K562 (cell line): ENCODE measurements at regions not wholly inside any gene's neighbourhood (a gene's known extent, or its start where the extent isn't known, plus 50 kb on each side); places are given as distances from the start of the nearest gene placed in this dataset.

Experiments
- ATAC-seq: fragments of 200-7000 bp; cut with Tn5 transposase; 3 replicates; pipeline ENCODE4 v1.9.1; 2020; ENCODE audit warnings: moderate library complexity
- BruUV-seq: library from RNA; stranded (reverse); fragments of 400-500 nt; replicated peaks from 2 replicates; lab custom pipeline; 2021; lab: Mats Ljungman, UMichigan
- CTCF ChIA-PET: fragments of 300-600 bp; formaldehyde crosslinking; extraction: SDS; loops from one replicate; lab custom pipeline; 2021; ENCODE audit warnings: low intra/inter-chr PET ratio; lab: Yijun Ruan, JAX
- POLR2A ChIA-PET: fragments of 300-600, 350-650 bp; sonication (Branson Sonifier 250); formaldehyde crosslinking; extraction: SDS; loops from one replicate; lab custom pipeline; 2021; ENCODE audit warnings: antibody characterized with exemption, inconsistent platforms; lab: Yijun Ruan, JAX
- DNase-seq, 4 experiments: peaks; one replicate each; pipeline versions ENCODE4 v3.0.0 to v3.0.0-alpha.2; 2011 to 2018; ENCODE audit warnings: low spot score in 3 of 4, mixed read lengths in 3 of 4; ENCODE audit errors: extremely low read depth in 1 of 4
- FAIRE-seq: peaks from 2 replicates; lab custom pipeline; 2011; peaks lifted over from hg19 to GRCh38; lab: Jason Lieb, UNC
- H2AFZ ChIP-seq: 2 replicates; pipeline ENCODE4 v1.6.0; 2011; ENCODE audit warnings: low read depth, low read length, control low read depth, inconsistent platforms
- H3K27ac ChIP-seq: fragments of 200-600 bp; 3 replicates; pipeline ENCODE4 v1.8.0; 2011; ENCODE audit warnings: low read depth, mild to moderate bottlenecking, control low read depth, inconsistent platforms, low read length, moderate library complexity, mixed read lengths; ENCODE audit errors: extremely low read depth
- H3K27me3 ChIP-seq, 2 experiments: fragments of 300-600 bp in 1 of 2; 2 replicates in 1 of 2; 3 replicates in 1 of 2; pipeline versions ENCODE4 v1.6.0 to v1.8.0; 2011; ENCODE audit warnings: inconsistent platforms in 2 of 2, low read length in 2 of 2, mild to moderate bottlenecking in 1 of 2, mixed read lengths in 1 of 2, moderate library complexity in 1 of 2; ENCODE audit not compliant: control insufficient read depth in 2 of 2, insufficient read depth in 2 of 2
- H3K36me3 ChIP-seq: fragments of 300-600 bp; 3 replicates; pipeline ENCODE4 v1.8.0; 2011; ENCODE audit warnings: mild to moderate bottlenecking, low read length, inconsistent platforms; ENCODE audit not compliant: control insufficient read depth, insufficient read depth
- H3K4me1 ChIP-seq, 2 experiments: fragments of 200-600 bp in 1 of 2; replicated peaks in 1 of 2; 2 replicates in 1 of 2; 3 replicates in 1 of 2; pipeline versions ENCODE4 v1.5.1 to v1.8.0; 2011; ENCODE audit warnings: inconsistent platforms in 2 of 2, low read length in 2 of 2, mild to moderate bottlenecking in 1 of 2, mixed read lengths in 1 of 2, moderate library complexity in 1 of 2; ENCODE audit not compliant: control insufficient read depth in 2 of 2, insufficient read depth in 2 of 2
- H3K4me2 ChIP-seq: 2 replicates; pipeline ENCODE4 v1.6.1; 2011; ENCODE audit warnings: low read length, control low read depth, inconsistent platforms, mixed read lengths; ENCODE audit not compliant: insufficient read depth
- H3K4me3 ChIP-seq: fragments of 200-600 bp; sonication (generic), shearing (Covaris generic); 2 replicates; pipeline ENCODE4 v1.5.1; 2016; ENCODE audit warnings: control low read depth, inconsistent platforms
- H3K79me2 ChIP-seq: fragments of 200-600 bp; 3 replicates; pipeline ENCODE4 v1.8.0; 2011; ENCODE audit warnings: low read length, inconsistent platforms; ENCODE audit not compliant: control insufficient read depth, insufficient read depth
- H3K9ac ChIP-seq, 2 experiments: 2 replicates each; pipeline versions ENCODE4 v1.6.0 to v1.6.1; 2011; ENCODE audit warnings: low read depth in 2 of 2, low read length in 2 of 2, control low read depth in 1 of 2, inconsistent platforms in 1 of 2, mild to moderate bottlenecking in 1 of 2, mixed read lengths in 1 of 2; ENCODE audit not compliant: insufficient read depth in 1 of 2
- H3K9me1 ChIP-seq: one replicate; pipeline ENCODE4 v1.6.0; 2011; ENCODE audit warnings: inconsistent platforms, mild to moderate bottlenecking, low read length, moderate library complexity; ENCODE audit not compliant: control insufficient read depth, insufficient read depth
- H3K9me3 ChIP-seq: replicated peaks from 2 replicates; pipeline ENCODE4 v1.5.1; 2011; ENCODE audit warnings: low read depth, low read length, inconsistent platforms; ENCODE audit not compliant: control insufficient read depth, insufficient read depth
- H4K20me1 ChIP-seq: replicated peaks from 2 replicates; pipeline ENCODE4 v1.6.1; 2011; ENCODE audit warnings: low read length, inconsistent platforms, mixed read lengths; ENCODE audit not compliant: control insufficient read depth, insufficient read depth
- BMI1 ChIP-seq: fragments of 150-350 bp; IDR thresholded peaks from 2 replicates; pipeline ENCODE4 v1.6.1; 2014; ENCODE audit warnings: low read length
- CBX5 ChIP-seq: IDR thresholded peaks from 2 replicates; pipeline ENCODE4 v1.6.1; 2014; ENCODE audit warnings: low read depth, borderline replicate concordance
- GTF2F1 ChIP-seq: IDR thresholded peaks from 2 replicates; pipeline ENCODE4 v1.6.1; 2011; ENCODE audit warnings: low read depth, low read length, improper control_type of control experiment
- HDAC3 ChIP-seq: fragments of 450-650 bp; IDR thresholded peaks from 2 replicates; pipeline ENCODE4 v1.6.1; 2018; ENCODE audit warnings: borderline replicate concordance, mild to moderate bottlenecking, moderate library complexity; ENCODE audit not compliant: partially characterized antibody
- ILF3 ChIP-seq: fragments of 450-650 bp; IDR thresholded peaks from 2 replicates; pipeline ENCODE4 v1.6.1; 2018; ENCODE audit warnings: antibody characterized with exemption, mild to moderate bottlenecking, moderate library complexity, borderline replicate concordance
- KLF1 ChIP-seq: fragments of 450-650 bp; IDR thresholded peaks from 2 replicates; pipeline ENCODE4 v1.6.1; 2016; ENCODE audit warnings: missing genetic modification characterization, missing compliant biosample characterization
- MAFG ChIP-seq: fragments of 450-650 bp; conservative IDR thresholded peaks from 2 replicates; pipeline ENCODE4 v1.6.1; 2016; ENCODE audit warnings: missing genetic modification characterization, missing compliant biosample characterization
- MNT ChIP-seq, 2 experiments: fragments of 450-650 bp; conservative IDR thresholded peaks; 2 replicates each; pipeline ENCODE4 v1.6.1; 2017; ENCODE audit warnings: mild to moderate bottlenecking in 2 of 2, moderate library complexity in 2 of 2
- NFXL1 ChIP-seq: fragments of 450-650 bp; formaldehyde crosslinking; IDR thresholded peaks from 2 replicates; pipeline ENCODE4 v1.4.0; 2021; ENCODE audit warnings: mild to moderate bottlenecking
- PHB ChIP-seq: fragments of 250-450 bp; sonication (Bioruptor Pico); IDR thresholded peaks from 2 replicates; pipeline ENCODE4 v1.5.0; 2021
- RB1 ChIP-seq: fragments of 450-650 bp; IDR thresholded peaks from 2 replicates; pipeline ENCODE4 v1.6.1; 2017; ENCODE audit warnings: low read depth, mild to moderate bottlenecking
- STAG1 ChIP-seq: sonication (generic); formaldehyde crosslinking; IDR thresholded peaks from 2 replicates; pipeline ENCODE4 v1.5.0; 2020; ENCODE audit warnings: missing genetic modification reagents, borderline replicate concordance
- TCF7 ChIP-seq: sonication (generic); IDR thresholded peaks from 2 replicates; pipeline ENCODE4 v1.6.1; 2016; ENCODE audit warnings: antibody characterized with exemption, borderline replicate concordance
- ZBTB43 ChIP-seq: sonication (generic); formaldehyde crosslinking; IDR thresholded peaks from 2 replicates; pipeline ENCODE4 v1.8.0; 2023; ENCODE audit warnings: mild to moderate bottlenecking, missing genetic modification reagents
- ZNF77 ChIP-seq: fragments of 250-450 bp; sonication (Bioruptor Pico); IDR thresholded peaks from 2 replicates; pipeline ENCODE4 v1.5.0; 2020
- WGBS: fragments of 100-300 bp; shearing (Covaris generic); methylation state at CpG from one replicate; pipeline ENCODE4 v1.1.6; 2016; ENCODE audit warnings: low coverage, mixed read lengths; ENCODE audit not compliant: insufficient coverage; ENCODE audit errors: missing lambda C conversion rate; 5-methylcytosine and 5-hydroxymethylcytosine counted together
- in situ Hi-C: fragments of 300-500 bp; cut with MboI; formaldehyde crosslinking; loops from 4 replicates; pipeline ENCODE4 v1.15.0; 2018; ENCODE audit warnings: inconsistent platforms, mixed read lengths
- intact Hi-C: fragments of 100-400 bp; cut with micrococcal nuclease; formaldehyde crosslinking; loops from 2 replicates; pipeline ENCODE4 v1.14.2; 2022
- TF ChIP-seq, protein P1 (sequence below): IDR thresholded peaks from 2 replicates; pipeline ENCODE4 v1.6.1; 2011; ENCODE audit not compliant: insufficient read length; ENCODE audit errors: extremely low read depth
- TF ChIP-seq, protein P2 (sequence below): sonication (generic); formaldehyde crosslinking; IDR thresholded peaks from 2 replicates; pipeline ENCODE4 v1.8.0; 2022; ENCODE audit warnings: missing genetic modification reagents, mild to moderate bottlenecking, moderate library complexity, borderline replicate concordance

- Histone ChIP-seq H2AFZ (no peak overlapping the region), H3K27ac (no peak overlapping the region), H3K9me3 (no peaks in the 10 kb centered on the region), H3K36me3 (no peaks in the 10 kb centered on the region), H3K4me2 (no peak overlapping the region), H3K27me3 (no peaks in the 10 kb centered on the region), H3K9me1 (no peaks in the 10 kb centered on the region), H3K4me3 (no peak overlapping the region), H3K79me2 (no peaks in the 10 kb centered on the region), H3K4me1 (no peaks in the 10 kb centered on the region), H3K9ac (no peak overlapping the region), H4K20me1 (no peaks in the 10 kb centered on the region)
- WGBS: 0% methylated on average over 3 of the region's 3 CpGs
- intact Hi-C loops (no loop called here), in situ Hi-C loops (no loop called here)
- no peak for DNase-seq
- no TSS peak for BruUV-seq
- TF ChIP-seq STAG1: no peak
- TF ChIP-seq BMI1: no peak
- no peak for TF ChIP-seq CBX5
- TF ChIP-seq HDAC3: no peak
- TF ChIP-seq MAFG: no peak
- no peak for TF ChIP-seq ZNF77 (CRISPR knock-in tag)
- TF ChIP-seq, protein P1, sequence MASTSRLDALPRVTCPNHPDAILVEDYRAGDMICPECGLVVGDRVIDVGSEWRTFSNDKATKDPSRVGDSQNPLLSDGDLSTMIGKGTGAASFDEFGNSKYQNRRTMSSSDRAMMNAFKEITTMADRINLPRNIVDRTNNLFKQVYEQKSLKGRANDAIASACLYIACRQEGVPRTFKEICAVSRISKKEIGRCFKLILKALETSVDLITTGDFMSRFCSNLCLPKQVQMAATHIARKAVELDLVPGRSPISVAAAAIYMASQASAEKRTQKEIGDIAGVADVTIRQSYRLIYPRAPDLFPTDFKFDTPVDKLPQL: no peak
- TF ChIP-seq MNT (conservative IDR thresholded peaks at IDR 0.05): no peak
- TF ChIP-seq ZBTB43: no peak
- no peak for TF ChIP-seq KLF1
- TF ChIP-seq GTF2F1: no peak
- no peak for TF ChIP-seq NFXL1 (CRISPR knock-in tag)
- no peak for TF ChIP-seq ILF3
- TF ChIP-seq, protein P2, sequence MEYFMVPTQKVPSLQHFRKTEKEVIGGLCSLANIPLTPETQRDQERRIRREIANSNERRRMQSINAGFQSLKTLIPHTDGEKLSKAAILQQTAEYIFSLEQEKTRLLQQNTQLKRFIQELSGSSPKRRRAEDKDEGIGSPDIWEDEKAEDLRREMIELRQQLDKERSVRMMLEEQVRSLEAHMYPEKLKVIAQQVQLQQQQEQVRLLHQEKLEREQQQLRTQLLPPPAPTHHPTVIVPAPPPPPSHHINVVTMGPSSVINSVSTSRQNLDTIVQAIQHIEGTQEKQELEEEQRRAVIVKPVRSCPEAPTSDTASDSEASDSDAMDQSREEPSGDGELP (CRISPR knock-in tag): no peak
- no peak for TF ChIP-seq PHB (CRISPR knock-in tag)
- TF ChIP-seq TCF7: no peak
- TF ChIP-seq RB1: no peak
- CTCF ChIA-PET: no interaction called here
- ATAC-seq: no peak
- POLR2A ChIA-PET: no interaction called here
- FAIRE-seq: no peak
Measured at GRCh38 chr19:27876489-27876888, 1336.5 kb downstream of the UQCRFS1 start.
